Testis (tissue), 2 donors: ENCODE measurements at regions not wholly inside any gene's neighbourhood (a gene's known extent, or its start where the extent isn't known, plus 50 kb on each side); places are given as distances from the start of the nearest gene placed in this dataset.
"Not testable (repeated sequence)": the region's sequence is repeated elsewhere in the genome, so short reads cannot be mapped to it uniquely, and the experiment has no call there.

Experiments
- DNase-seq: peaks from one replicate; pipeline ENCODE4 v3.0.0-alpha.2; 2019
- H3K27ac ChIP-seq, 2 donors: fragments of 200-600 bp; sonication (generic); one replicate each; pipeline ENCODE4 v1.5.1; 2019
- H3K27me3 ChIP-seq: fragments of 200-600 bp; sonication (generic); one replicate; pipeline ENCODE4 v1.5.1; 2019
- H3K36me3 ChIP-seq: fragments of 200-600 bp; sonication (generic); one replicate; pipeline ENCODE4 v1.5.1; 2017; ENCODE audit warnings: low read depth; ENCODE audit errors: missing control alignments
- H3K4me1 ChIP-seq: fragments of 200-600 bp; sonication (generic); one replicate; pipeline ENCODE4 v1.5.1; 2019
- H3K4me3 ChIP-seq, 2 donors: fragments of 200-600 bp; sonication (generic); one replicate each; pipeline ENCODE4 v1.5.1; 2017 to 2019
- H3K9me3 ChIP-seq: fragments of 200-600 bp; sonication (generic); one replicate; pipeline ENCODE4 v1.5.1; 2017
- CTCF ChIP-seq, 3 experiments: fragments of 450-650 bp in 2 of 3; fragments of 200-600 bp in 1 of 3; sonication (generic) in 1 of 3; IDR thresholded peaks; one replicate each; pipeline ENCODE4 v1.5.1; 2016 to 2019; ENCODE audit warnings: antibody characterized with exemption in 3 of 3, mild to moderate bottlenecking in 2 of 3, moderate library complexity in 1 of 3
- POLR2A ChIP-seq: fragments of 450-650 bp; IDR thresholded peaks from one replicate; pipeline ENCODE4 v1.6.1; 2017; ENCODE audit warnings: antibody characterized with exemption, mild to moderate bottlenecking, moderate library complexity
- WGBS, 2 donors: methylation state at CpG; one replicate each; pipeline ENCODE4 v1.1.5; 2018; 5-methylcytosine and 5-hydroxymethylcytosine counted together
- intact Hi-C: fragments of 100-400 bp; cut with DNase I; formaldehyde crosslinking; loops from one replicate; pipeline ENCODE4 v1.15.1; 2023; ENCODE audit warnings: low total_unique reads

GRCh38 chr21:28018741-28019669 is 973.7 kb downstream of the LTN1 start:
- Histone ChIP-seq H3K4me1 (no peaks in the 10 kb centered on the region), H3K9me3 (no peaks in the 10 kb centered on the region), H3K4me3 (no peak overlapping the region), H3K27me3 (no peaks in the 10 kb centered on the region), H3K27ac (no peak overlapping the region), H3K36me3 (no peaks in the 10 kb centered on the region)
- intact Hi-C loops: no loop called here
- TF ChIP-seq POLR2A: no peak
- no peak for TF ChIP-seq CTCF (IDR thresholded peaks at IDR 0.05)
- DNase-seq: no peak
- WGBS, 2 donors: 74 to 78% methylated on average over 8 to 15 of the region's 15 CpGs

GRCh38 chr21:28018213-28018612 is 974.5 kb downstream of the LTN1 start:
- TF ChIP-seq POLR2A: no peak
- no peak for TF ChIP-seq CTCF (IDR thresholded peaks at IDR 0.05)
- no peak for DNase-seq
- WGBS, 2 donors: 90 to 92% methylated on average over 5 to 9 of the region's 9 CpGs
- intact Hi-C loops: no loop called here
- Histone ChIP-seq H3K36me3 (no peaks in the 10 kb centered on the region), H3K9me3 (no peaks in the 10 kb centered on the region), H3K4me1 (no peaks in the 10 kb centered on the region), H3K4me3 (no peak overlapping the region), H3K27me3 (no peaks in the 10 kb centered on the region), H3K27ac (no peak overlapping the region)

- DNase-seq: no peak
- Histone ChIP-seq H3K27ac (no peak overlapping the region), H3K4me3 (no peak overlapping the region), H3K27me3 (no peaks in the 10 kb centered on the region), H3K36me3 (no peaks in the 10 kb centered on the region), H3K9me3 (no peaks in the 10 kb centered on the region), H3K4me1 (no peaks in the 10 kb centered on the region)
- 95 to 100% methylated on average over 1 of the region's 1 CpG for WGBS, 2 donors
- intact Hi-C loops: no loop called here
- TF ChIP-seq CTCF (IDR thresholded peaks at IDR 0.05) (no peak), POLR2A (no peak)
Measured at GRCh38 chr21:28016571-28016970, 976.1 kb downstream of the LTN1 start.

GRCh38 chr21:28013123-28013522 is 979.6 kb downstream of the LTN1 start:
- H3K4me1 ChIP-seq, H3K27me3 ChIP-seq, H3K27ac ChIP-seq, H3K9me3 ChIP-seq, H3K4me3 ChIP-seq, H3K36me3 ChIP-seq, intact Hi-C loops, DNase-seq: not testable (repeated sequence)

GRCh38 chr21:28011970-28012369 is 980.7 kb downstream of the LTN1 start:
- H3K27me3 ChIP-seq, H3K4me3 ChIP-seq, DNase-seq, intact Hi-C loops, H3K4me1 ChIP-seq, H3K27ac ChIP-seq, H3K36me3 ChIP-seq, H3K9me3 ChIP-seq: not testable (repeated sequence)
- WGBS, 2 donors: 19 to 38% methylated on average over 2 of the region's 2 CpGs

- H3K36me3 ChIP-seq, H3K27me3 ChIP-seq, DNase-seq, H3K27ac ChIP-seq, H3K9me3 ChIP-seq, H3K4me3 ChIP-seq, intact Hi-C loops, H3K4me1 ChIP-seq: not testable (repeated sequence)
- WGBS, 2 donors: 80 to 86% methylated on average over 3 of the region's 3 CpGs
Measured at GRCh38 chr21:28008245-28008644, 984.4 kb downstream of the LTN1 start.

GRCh38 chr21:28003627-28004026 is 989.0 kb downstream of the LTN1 start:
- H3K4me1 ChIP-seq, DNase-seq, H3K4me3 ChIP-seq, H3K27me3 ChIP-seq, intact Hi-C loops, H3K36me3 ChIP-seq, H3K27ac ChIP-seq, H3K9me3 ChIP-seq: not testable (repeated sequence)
- 82 to 88% methylated on average over 2 of the region's 2 CpGs for WGBS, 2 donors

GRCh38 chr21:27996906-27997305 is 995.8 kb downstream of the LTN1 start:
- H3K9me3 ChIP-seq, H3K27ac ChIP-seq, H3K4me1 ChIP-seq, H3K4me3 ChIP-seq, intact Hi-C loops, H3K36me3 ChIP-seq, H3K27me3 ChIP-seq, DNase-seq: not testable (repeated sequence)
- WGBS, 2 donors: 48 to 49% methylated on average over 4 of the region's 4 CpGs

- H3K4me1 ChIP-seq, intact Hi-C loops, H3K9me3 ChIP-seq, H3K27ac ChIP-seq, H3K4me3 ChIP-seq, DNase-seq, H3K36me3 ChIP-seq, H3K27me3 ChIP-seq: not testable (repeated sequence)
- 57 to 60% methylated on average over 2 of the region's 2 CpGs for WGBS, 2 donors
Measured at GRCh38 chr21:27984663-27985325, 1007.9 kb downstream of the LTN1 start.
